HG03354 (cell line): ENCODE measurements at regions not wholly inside any gene's neighbourhood (a gene's known extent, or its start where the extent isn't known, plus 50 kb on each side); places are given as distances from the start of the nearest gene placed in this dataset.
"Not testable (repeated sequence)": the region's sequence is repeated elsewhere in the genome, so short reads cannot be mapped to it uniquely, and the experiment has no call there.

ENCODE experiments used
- ATAC-seq: cut with Tn5 transposase; IDR thresholded peaks from one replicate; pipeline ENCODE4 v1.9.1; 2021; ENCODE audit warnings: mild to moderate bottlenecking; ENCODE audit not compliant: unreplicated experiment, poor library complexity, severe bottlenecking

DNA sequence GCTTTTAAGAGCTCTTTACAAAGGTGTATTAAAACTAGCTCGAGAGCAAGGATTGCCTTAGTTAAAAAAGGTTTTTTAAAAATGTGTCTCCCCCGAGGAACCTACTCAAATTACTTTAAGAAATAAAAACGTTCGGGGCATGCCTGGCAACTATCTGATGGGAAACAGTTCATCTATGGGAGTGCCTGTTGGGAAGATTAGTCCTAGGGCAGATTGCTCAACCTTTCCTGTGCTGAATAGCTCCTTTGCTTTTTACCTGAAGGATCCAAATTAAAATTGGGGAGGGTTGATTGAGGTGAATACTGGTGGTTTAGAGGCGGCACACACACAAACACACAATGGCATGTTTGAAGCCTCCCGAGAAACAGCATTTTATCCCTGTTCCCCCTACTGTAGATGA lies 541.4 kb upstream of the ATP2B1 start:
- no peak for ATAC-seq

DNA sequence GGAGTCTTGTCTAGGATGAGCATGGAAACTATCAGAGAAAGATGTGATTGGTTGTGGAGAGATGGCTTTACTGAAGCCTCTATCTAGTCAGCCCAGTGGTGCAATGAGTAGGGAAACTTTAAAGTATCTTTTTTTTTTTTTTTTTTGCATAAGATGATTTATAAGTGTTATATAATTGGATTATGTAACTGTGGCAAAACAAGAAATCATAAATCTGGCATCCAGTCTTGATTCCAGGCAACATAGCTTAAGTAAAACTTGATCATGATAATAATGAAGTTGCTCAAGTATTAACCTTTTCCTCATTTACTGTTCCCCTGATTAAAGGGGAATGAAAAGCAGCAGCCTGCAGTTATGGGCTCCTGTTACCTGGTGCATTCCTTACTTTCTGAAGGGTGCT lies 538.0 kb upstream of the ATP2B1 start:
- ATAC-seq = no peak

DNA sequence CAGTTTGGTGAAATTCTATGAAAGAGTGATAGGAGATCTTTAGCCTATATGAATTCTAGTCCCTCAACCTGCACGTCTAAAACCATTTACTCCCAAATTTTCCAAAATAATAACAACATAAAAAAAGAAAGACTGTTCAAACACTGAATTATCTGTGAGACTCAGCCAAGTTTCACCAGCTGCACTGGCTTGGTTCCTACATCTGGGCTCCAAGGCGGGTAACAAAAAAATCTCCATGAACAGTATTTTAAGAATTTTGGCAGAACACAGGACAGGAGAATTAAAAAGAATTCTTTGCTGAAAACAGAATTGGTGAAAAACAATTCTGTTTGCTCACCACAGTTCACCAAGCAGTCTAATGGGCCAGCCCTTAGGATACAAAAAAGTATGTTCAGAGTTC lies 536.8 kb upstream of the ATP2B1 start:
- ATAC-seq = no peak

DNA sequence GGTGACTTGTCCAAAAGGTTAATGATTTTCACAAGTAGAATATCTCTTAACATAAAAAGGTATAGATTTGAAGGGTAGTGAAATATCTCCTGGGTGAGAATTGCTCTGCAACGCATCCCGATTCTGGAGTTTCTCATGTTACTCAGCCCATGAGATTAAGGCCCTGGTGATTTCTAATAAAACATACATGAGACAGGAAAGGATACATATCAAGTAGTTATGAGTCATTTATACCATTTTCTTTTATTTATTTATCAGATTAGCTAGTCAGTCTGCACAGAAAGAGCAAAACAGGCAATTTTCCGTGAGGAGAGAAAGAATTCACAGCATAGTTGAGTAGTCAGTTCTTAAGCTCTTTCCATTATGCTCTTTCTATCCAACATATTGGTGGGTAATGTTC lies 535.6 kb upstream of the ATP2B1 start:
- ATAC-seq = no peak

- no peak for ATAC-seq
Measured at GRCh38 chr12:90243211-90243610, 534.6 kb upstream of the ATP2B1 start.

- ATAC-seq = no peak
Measured at GRCh38 chr12:90239732-90240260, 531.2 kb upstream of the ATP2B1 start.

DNA sequence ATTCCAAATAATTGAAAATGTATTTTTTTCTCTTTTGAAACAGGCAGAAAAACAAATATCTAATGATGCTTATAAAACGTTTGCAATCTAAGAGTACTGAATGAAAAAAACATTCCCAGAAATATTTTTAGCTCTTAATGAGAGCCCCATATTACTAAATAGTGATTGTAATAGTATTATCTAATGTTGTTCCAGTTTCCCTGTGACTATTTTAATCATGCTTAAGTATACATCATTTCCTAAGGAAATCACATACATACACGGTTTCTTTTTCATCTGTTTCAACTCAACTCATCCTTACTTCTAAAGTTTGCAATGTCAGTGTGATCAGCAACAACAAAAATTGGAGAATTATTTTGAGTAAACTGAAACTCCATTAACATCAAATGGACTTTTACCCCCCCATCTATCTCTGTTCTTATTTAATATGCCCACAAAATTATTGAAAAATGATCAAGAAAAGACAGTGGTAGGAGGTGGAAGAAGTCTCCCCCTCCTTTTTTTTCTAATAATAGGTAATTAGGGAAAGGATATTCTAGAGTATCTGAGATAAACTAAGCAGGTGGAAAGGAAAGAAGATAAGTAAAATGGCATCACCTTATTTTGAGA lies 530.1 kb upstream of the ATP2B1 start:
- no peak for ATAC-seq

GRCh38 chr12:90237841-90238240 lies 529.2 kb upstream of the ATP2B1 start:
- ATAC-seq = no peak

DNA sequence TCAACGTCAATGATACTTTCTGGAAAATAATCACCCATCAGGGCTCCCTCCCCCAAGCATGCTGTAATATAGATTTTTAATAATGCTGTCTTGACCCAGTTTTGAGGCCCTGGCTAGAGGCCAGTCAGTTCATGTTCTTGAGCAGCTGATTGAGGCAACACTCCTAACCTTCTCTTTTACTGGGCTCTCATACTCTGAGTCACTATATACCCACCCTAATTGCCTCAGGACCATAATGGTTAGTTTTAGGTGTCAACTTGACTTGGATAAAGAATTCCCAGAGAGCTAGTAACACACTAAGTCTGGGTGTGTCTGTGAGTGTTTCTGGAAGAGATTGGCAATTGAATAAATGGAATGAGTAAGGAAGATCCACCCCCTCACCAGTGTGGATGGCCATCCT lies 527.0 kb upstream of the ATP2B1 start:
- ATAC-seq = no peak

DNA sequence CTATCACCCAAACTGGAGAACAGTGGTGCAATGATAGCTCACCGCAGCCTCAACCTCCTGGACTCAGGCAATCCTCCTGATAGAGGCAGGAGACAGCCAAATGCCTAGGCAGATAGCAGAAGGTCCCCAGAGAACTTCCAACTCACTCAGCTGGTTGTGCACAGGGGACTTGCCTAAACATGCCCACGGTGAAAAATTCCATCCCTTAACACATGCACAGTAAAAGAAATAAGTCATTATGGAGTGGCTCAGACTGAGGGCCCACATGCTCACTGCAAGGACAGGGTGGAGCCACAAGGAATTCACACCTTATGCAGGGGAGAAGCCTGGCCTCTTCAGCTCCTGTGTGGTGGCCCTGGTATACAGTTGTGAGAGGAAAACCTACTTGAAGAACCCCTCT lies 525.8 kb upstream of the ATP2B1 start:
- no peak for ATAC-seq

DNA sequence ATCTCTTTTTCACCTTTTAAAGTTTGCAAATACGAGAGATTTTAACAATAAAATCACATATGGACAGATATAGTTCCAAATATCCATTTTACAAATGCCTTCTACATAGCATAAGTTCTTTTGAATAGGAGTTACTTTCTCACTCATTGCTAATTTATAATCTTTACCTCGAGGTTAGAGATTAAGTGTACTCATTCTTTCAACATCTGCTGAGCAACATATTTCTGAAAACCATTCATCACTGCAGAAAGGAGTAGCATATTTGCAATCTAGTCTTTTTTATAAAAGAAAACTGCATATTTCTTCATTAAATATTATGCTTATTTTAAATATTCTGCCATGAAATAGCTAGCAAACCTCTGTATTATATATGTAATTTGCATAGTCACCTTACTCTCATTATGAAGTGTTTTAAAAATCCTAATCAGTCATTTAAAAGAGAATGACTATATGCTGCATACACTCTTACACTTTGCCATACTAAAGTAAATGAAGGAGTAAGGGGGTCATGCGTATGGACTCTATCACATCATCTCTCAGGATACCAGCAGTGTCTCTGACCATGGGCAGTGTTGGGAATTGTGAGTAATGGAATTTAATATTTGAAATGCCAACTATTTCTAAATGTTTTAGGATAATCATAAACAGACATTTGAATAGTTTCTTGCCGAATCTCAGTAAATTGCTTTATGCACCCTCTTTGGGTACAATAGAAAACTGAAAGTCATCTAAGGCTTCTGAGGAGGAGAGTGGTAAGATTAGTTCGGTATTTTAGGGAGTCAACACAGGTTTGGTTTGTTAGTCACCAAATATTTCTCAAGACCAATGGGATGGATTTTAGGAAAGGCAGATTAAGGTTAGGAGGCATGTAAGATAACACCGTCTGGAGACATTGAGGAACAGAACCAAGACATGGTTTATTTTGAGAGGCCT lies 524.8 kb upstream of the ATP2B1 start:
- no peak for ATAC-seq

- no peak for ATAC-seq
Measured at GRCh38 chr12:90229407-90230170, 521.0 kb upstream of the ATP2B1 start.

GRCh38 chr12:90226211-90226610 lies 517.6 kb upstream of the ATP2B1 start:
- no peak for ATAC-seq

GRCh38 chr12:90216815-90217214 lies 508.2 kb upstream of the ATP2B1 start:
- no peak for ATAC-seq

DNA sequence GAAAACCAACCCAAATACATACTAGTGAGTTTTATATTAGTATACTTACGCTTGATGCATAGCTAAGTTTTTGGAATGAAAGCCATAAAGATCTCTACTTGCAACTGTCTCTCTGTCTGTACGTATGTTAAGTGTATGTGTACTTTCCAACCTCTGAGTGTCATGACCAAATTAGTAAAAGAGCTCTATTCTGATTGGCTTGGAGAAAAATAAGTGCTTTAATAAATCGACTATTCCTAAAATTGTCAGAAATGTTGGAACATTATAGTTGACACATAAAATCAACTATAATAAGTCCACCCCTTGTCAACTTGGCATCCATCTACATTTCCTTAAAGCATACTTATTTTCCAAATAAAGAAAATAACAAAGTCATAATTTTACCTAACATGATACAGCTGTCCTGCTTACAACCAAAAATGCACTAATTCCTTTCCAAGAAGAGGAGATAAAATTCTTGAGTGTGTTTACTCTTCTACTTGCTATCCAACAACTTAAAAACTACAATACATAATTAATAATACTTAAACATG lies 507.4 kb upstream of the ATP2B1 start:
- no peak for ATAC-seq

- no peak for ATAC-seq
Measured at GRCh38 chr12:90211017-90211416, 502.4 kb upstream of the ATP2B1 start.

DNA sequence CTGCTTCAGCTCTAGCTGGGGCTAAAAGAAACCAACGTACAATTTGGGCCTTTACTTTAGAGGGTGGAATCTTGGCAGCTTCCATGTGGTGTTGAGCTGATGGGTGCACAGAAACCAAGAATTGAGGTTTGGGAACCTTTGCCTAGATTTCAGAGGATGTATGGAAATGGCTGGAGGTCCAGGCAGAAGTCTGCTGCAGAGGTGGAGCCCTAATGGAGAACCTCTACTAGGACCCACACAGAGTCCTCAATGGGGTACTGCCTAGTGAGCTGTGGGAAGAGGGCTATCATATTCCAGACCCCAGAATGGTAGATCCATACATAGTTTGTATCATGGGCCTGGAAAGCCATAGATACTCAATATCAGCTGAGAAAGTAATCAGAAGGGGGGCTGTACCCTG lies 500.4 kb upstream of the ATP2B1 start:
- no peak for ATAC-seq

- ATAC-seq = not testable (repeated sequence)
Measured at GRCh38 chr12:90208379-90208778, 499.7 kb upstream of the ATP2B1 start.

DNA sequence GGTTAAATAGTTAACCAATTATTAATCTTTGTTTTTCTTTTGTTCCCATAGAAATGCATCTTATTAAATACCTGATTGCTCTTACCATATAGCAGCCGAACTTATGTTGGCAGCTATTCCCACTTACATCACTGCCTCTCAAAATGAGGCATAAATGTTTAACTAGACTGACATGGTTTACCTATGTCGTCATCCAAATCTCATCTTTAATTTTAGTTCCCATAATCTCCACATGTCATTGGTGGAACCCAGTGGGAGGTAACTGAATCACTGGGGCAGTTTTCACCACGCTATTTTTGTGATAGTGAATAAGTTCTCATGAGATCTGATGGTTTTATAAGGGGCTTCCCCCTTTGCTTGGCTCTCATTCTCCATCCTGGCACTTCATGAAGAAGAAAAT lies 499.2 kb upstream of the ATP2B1 start:
- ATAC-seq = no peak

- no peak for ATAC-seq
Measured at GRCh38 chr12:90205165-90205564, 496.5 kb upstream of the ATP2B1 start.
